Smooth muscle cell (in vitro differentiated cells): ENCODE measurements at regions not wholly inside any gene's neighbourhood (a gene's known extent, or its start where the extent isn't known, plus 50 kb on each side); places are given as distances from the start of the nearest gene placed in this dataset.

Source experiments
- DNase-seq: peaks from one replicate; lab custom pipeline; 2025; ENCODE audit not compliant: unreplicated experiment; lab: John Stamatoyannopoulos, UW
- H2AFZ ChIP-seq: fragments of 200-600 bp; sonication (generic); 2 replicates; pipeline ENCODE4 v1.6.0; 2016; ENCODE audit warnings: antibody characterized with exemption, low read depth, mild to moderate bottlenecking
- H3F3A ChIP-seq: fragments of 200-600 bp; sonication (generic); 2 replicates; pipeline ENCODE4 v1.6.0; 2017; ENCODE audit warnings: antibody characterized with exemption, low read depth
- H3K27ac ChIP-seq: fragments of 200-600 bp; sonication (generic); 2 replicates; pipeline ENCODE4 v1.5.1; 2016; ENCODE audit warnings: low read depth, mild to moderate bottlenecking
- H3K27me3 ChIP-seq: fragments of 200-600 bp; sonication (generic); 2 replicates; pipeline ENCODE4 v1.6.1; 2016; ENCODE audit warnings: low read depth, mild to moderate bottlenecking
- H3K36me3 ChIP-seq: fragments of 200-600 bp; sonication (generic); 2 replicates; pipeline ENCODE4 v1.5.1; 2016; ENCODE audit warnings: low read depth
- H3K4me1 ChIP-seq: fragments of 200-600 bp; sonication (generic); 2 replicates; pipeline ENCODE4 v1.5.1; 2016; ENCODE audit warnings: low read depth
- H3K4me2 ChIP-seq: fragments of 200-600 bp; sonication (generic); 2 replicates; pipeline ENCODE4 v1.6.0; 2016; ENCODE audit warnings: mild to moderate bottlenecking
- H3K4me3 ChIP-seq: fragments of 200-600 bp; sonication (generic); 2 replicates; pipeline ENCODE4 v1.5.1; 2016; ENCODE audit warnings: mild to moderate bottlenecking
- H3K79me2 ChIP-seq: fragments of 200-600 bp; sonication (generic); 2 replicates; pipeline ENCODE4 v1.6.0; 2016; ENCODE audit warnings: low read depth, mild to moderate bottlenecking
- H3K9ac ChIP-seq: fragments of 200-600 bp; sonication (generic); 2 replicates; pipeline ENCODE4 v1.6.0; 2016; ENCODE audit warnings: low read depth
- H3K9me3 ChIP-seq: fragments of 200-600 bp; sonication (generic); replicated peaks from 2 replicates; pipeline ENCODE4 v1.5.1; 2016; ENCODE audit warnings: low read depth
- H4K20me1 ChIP-seq: fragments of 200-600 bp; sonication (generic); 2 replicates; pipeline ENCODE4 v1.6.0; 2016; ENCODE audit warnings: low read depth
- whole genome bisulfite sequencing: methylation state at CpG from one replicate; pipeline ENCODE4 v1.1.7; 2016; ENCODE audit warnings: low lambda C conversion rate; 5-methylcytosine and 5-hydroxymethylcytosine counted together
- TF ChIP-seq, protein P1 (sequence below): fragments of 200-600 bp; sonication (generic); IDR thresholded peaks from 2 replicates; pipeline ENCODE4 v1.5.1; 2017; ENCODE audit warnings: borderline replicate concordance, mild to moderate bottlenecking, antibody characterized with exemption; ENCODE audit not compliant: insufficient read depth, poor library complexity, severe bottlenecking

DNA sequence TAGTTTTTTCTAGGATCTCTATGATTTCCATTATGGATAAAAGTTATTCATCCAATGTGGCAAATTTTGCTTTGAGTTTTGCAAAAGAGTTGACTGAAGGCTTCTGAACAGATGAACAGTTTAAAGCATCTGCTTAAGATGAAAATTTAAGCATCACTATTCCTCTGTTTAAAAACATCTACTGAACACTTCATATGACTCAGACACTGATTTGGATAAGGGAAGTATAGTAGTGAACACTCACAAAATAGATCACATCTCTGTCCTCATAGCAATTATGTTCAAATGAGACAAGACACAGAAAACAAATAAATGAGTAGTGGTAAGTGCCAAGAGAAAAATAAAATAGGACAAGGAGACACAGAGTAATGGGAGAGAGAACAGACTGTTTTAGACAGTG lies 157.3 kb downstream of the MBL2 start:
- Histone ChIP-seq H3F3A (no peaks in the 10 kb centered on the region), H3K27me3 (no peaks in the 10 kb centered on the region), H3K79me2 (no peaks in the 10 kb centered on the region), H3K36me3 (no peaks in the 10 kb centered on the region), H3K9ac (no peak overlapping the region), H2AFZ (no peak overlapping the region), H3K4me1 (no peaks in the 10 kb centered on the region), H4K20me1 (no peaks in the 10 kb centered on the region), H3K4me3 (no peak overlapping the region), H3K27ac (no peak overlapping the region), H3K9me3 (no peaks in the 10 kb centered on the region), H3K4me2 (no peak overlapping the region)
- no peak for DNase-seq
- TF ChIP-seq, protein P1, sequence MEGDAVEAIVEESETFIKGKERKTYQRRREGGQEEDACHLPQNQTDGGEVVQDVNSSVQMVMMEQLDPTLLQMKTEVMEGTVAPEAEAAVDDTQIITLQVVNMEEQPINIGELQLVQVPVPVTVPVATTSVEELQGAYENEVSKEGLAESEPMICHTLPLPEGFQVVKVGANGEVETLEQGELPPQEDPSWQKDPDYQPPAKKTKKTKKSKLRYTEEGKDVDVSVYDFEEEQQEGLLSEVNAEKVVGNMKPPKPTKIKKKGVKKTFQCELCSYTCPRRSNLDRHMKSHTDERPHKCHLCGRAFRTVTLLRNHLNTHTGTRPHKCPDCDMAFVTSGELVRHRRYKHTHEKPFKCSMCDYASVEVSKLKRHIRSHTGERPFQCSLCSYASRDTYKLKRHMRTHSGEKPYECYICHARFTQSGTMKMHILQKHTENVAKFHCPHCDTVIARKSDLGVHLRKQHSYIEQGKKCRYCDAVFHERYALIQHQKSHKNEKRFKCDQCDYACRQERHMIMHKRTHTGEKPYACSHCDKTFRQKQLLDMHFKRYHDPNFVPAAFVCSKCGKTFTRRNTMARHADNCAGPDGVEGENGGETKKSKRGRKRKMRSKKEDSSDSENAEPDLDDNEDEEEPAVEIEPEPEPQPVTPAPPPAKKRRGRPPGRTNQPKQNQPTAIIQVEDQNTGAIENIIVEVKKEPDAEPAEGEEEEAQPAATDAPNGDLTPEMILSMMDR: no peak

DNA sequence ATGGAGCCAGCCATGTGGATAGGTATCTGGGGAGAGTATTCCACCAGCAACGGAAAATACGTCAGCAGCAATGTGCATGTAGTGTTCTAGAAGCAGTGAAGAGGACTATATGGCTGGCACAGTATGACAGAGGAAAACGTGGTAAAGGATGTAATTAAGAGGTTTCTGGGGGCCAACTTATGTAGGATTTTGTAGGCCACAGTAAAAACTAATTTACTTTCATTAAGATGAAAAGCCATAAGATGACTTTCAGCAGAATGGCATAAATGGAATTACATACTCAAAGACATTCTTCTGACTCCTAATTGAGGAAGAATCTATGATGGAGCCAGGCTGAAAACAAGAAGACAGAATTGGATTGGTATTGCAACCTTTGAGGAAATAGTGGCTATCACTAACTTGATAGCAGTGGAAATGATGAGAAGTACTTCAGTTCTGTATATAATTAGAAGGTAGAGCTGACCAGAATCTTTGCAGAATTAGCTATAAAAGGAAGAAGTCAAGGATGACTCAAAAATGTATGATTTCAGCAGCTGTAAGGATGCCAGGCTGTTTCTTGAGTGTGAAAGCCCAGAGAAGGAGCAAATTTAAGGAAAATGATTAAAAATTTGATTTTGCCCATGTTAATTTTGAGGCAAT lies 156.7 kb downstream of the MBL2 start:
- Histone ChIP-seq H3K4me1 (no peaks in the 10 kb centered on the region), H3K4me3 (no peak overlapping the region), H3K27ac (no peak overlapping the region), H4K20me1 (no peaks in the 10 kb centered on the region), H2AFZ (no peak overlapping the region), H3K9ac (no peak overlapping the region), H3K4me2 (no peak overlapping the region), H3K79me2 (no peaks in the 10 kb centered on the region), H3K36me3 (no peaks in the 10 kb centered on the region), H3K27me3 (no peaks in the 10 kb centered on the region), H3F3A (no peaks in the 10 kb centered on the region), H3K9me3 (no peaks in the 10 kb centered on the region)
- 78% methylated on average over 3 of the region's 3 CpGs for whole genome bisulfite sequencing
- DNase-seq: no peak
- TF ChIP-seq, protein P1: no peak

DNA sequence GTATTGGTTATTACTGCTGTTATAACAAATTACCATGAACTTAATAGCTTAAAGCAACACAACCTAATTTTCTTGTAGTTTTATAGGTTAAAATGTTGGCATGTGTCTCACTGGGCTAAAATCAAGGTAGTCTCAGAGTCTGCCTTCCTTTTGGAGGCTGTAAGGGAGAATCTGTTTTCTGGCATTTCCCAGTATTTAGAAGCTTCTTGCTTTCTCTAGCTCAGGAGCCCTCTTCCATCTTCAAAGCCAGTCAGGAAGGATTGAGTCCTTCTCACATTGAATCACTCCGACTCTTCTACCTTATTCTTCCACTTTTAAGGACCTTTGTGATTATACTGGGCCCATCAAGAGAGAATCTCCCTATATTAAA lies 156.2 kb downstream of the MBL2 start:
- Histone ChIP-seq H3K27me3 (no peaks in the 10 kb centered on the region), H4K20me1 (no peaks in the 10 kb centered on the region), H3F3A (no peaks in the 10 kb centered on the region), H3K4me2 (no peak overlapping the region), H3K27ac (no peak overlapping the region), H3K4me1 (no peaks in the 10 kb centered on the region), H3K79me2 (no peaks in the 10 kb centered on the region), H3K4me3 (no peak overlapping the region), H2AFZ (no peak overlapping the region), H3K9me3 (no peaks in the 10 kb centered on the region), H3K36me3 (no peaks in the 10 kb centered on the region), H3K9ac (no peak overlapping the region)
- DNase-seq: no peak
- TF ChIP-seq, protein P1: no peak
- 0% methylated on average over 1 of the region's 1 CpG for WGBS

DNA sequence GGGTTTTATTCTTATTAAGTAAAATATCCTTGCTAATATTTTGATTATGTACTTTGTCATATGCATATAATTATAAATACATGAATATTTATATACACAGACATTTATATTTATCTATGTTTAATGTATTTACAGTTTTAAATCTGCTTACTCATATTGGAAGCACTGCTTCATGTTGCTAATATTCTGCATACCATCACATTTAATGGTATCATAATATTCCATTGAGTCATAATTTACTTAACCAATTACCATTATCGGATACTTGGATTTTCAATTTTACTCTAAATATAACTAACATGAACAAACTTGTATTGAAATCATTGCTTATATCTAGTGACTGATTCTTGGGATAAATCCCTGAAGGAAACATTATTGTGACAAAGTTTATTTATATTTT lies 155.2 kb downstream of the MBL2 start:
- Histone ChIP-seq H3K27ac (no peak overlapping the region), H3K4me2 (no peak overlapping the region), H3K27me3 (no peaks in the 10 kb centered on the region), H2AFZ (no peak overlapping the region), H3K4me3 (no peak overlapping the region), H3K36me3 (no peaks in the 10 kb centered on the region), H3K9me3 (no peaks in the 10 kb centered on the region), H3F3A (no peaks in the 10 kb centered on the region), H4K20me1 (no peaks in the 10 kb centered on the region), H3K4me1 (no peaks in the 10 kb centered on the region), H3K79me2 (no peaks in the 10 kb centered on the region), H3K9ac (no peak overlapping the region)
- TF ChIP-seq, protein P1: no peak
- WGBS: 77% methylated on average over 1 of the region's 1 CpG
- no peak for DNase-seq
